Testis (tissue), 2 donors: ENCODE measurements at regions not wholly inside any gene's neighbourhood (a gene's known extent, or its start where the extent isn't known, plus 50 kb on each side); places are given as distances from the start of the nearest gene placed in this dataset.

Experiments
- DNase-seq: peaks from one replicate; pipeline ENCODE4 v3.0.0-alpha.2; 2019
- H3K27ac ChIP-seq, 2 donors: fragments of 200-600 bp; sonication (generic); one replicate each; pipeline ENCODE4 v1.5.1; 2019
- H3K27me3 ChIP-seq: fragments of 200-600 bp; sonication (generic); one replicate; pipeline ENCODE4 v1.5.1; 2019
- H3K36me3 ChIP-seq: fragments of 200-600 bp; sonication (generic); one replicate; pipeline ENCODE4 v1.5.1; 2017; ENCODE audit warnings: low read depth; ENCODE audit errors: missing control alignments
- H3K4me1 ChIP-seq: fragments of 200-600 bp; sonication (generic); one replicate; pipeline ENCODE4 v1.5.1; 2019
- H3K4me3 ChIP-seq, 2 donors: fragments of 200-600 bp; sonication (generic); one replicate each; pipeline ENCODE4 v1.5.1; 2017 to 2019
- H3K9me3 ChIP-seq: fragments of 200-600 bp; sonication (generic); one replicate; pipeline ENCODE4 v1.5.1; 2017
- POLR2A ChIP-seq: fragments of 450-650 bp; IDR thresholded peaks from one replicate; pipeline ENCODE4 v1.6.1; 2017; ENCODE audit warnings: antibody characterized with exemption, mild to moderate bottlenecking, moderate library complexity
- WGBS, 2 donors: methylation state at CpG; one replicate each; pipeline ENCODE4 v1.1.5; 2018; 5-methylcytosine and 5-hydroxymethylcytosine counted together
- intact Hi-C: fragments of 100-400 bp; cut with DNase I; formaldehyde crosslinking; loops from one replicate; pipeline ENCODE4 v1.15.1; 2023; ENCODE audit warnings: low total_unique reads
- TF ChIP-seq, protein P1 (sequence below), 3 experiments: fragments of 450-650 bp in 2 of 3; fragments of 200-600 bp in 1 of 3; sonication (generic) in 1 of 3; IDR thresholded peaks; one replicate each; pipeline ENCODE4 v1.5.1; 2016 to 2019; ENCODE audit warnings: antibody characterized with exemption in 3 of 3, mild to moderate bottlenecking in 2 of 3, moderate library complexity in 1 of 3

- Histone ChIP-seq H3K9me3 (no peaks in the 10 kb centered on the region), H3K4me3 (no peak overlapping the region), H3K36me3 (no peaks in the 10 kb centered on the region), H3K27ac (no peak overlapping the region), H3K27me3 (no peaks in the 10 kb centered on the region), H3K4me1 (peaks cover 9% of the 10 kb centered on the region)
- 42 to 50% methylated on average over 1 of the region's 1 CpG for WGBS, 2 donors
- DNase-seq, result no peak
- intact Hi-C loops, result no loop called here
- TF ChIP-seq, protein P1, sequence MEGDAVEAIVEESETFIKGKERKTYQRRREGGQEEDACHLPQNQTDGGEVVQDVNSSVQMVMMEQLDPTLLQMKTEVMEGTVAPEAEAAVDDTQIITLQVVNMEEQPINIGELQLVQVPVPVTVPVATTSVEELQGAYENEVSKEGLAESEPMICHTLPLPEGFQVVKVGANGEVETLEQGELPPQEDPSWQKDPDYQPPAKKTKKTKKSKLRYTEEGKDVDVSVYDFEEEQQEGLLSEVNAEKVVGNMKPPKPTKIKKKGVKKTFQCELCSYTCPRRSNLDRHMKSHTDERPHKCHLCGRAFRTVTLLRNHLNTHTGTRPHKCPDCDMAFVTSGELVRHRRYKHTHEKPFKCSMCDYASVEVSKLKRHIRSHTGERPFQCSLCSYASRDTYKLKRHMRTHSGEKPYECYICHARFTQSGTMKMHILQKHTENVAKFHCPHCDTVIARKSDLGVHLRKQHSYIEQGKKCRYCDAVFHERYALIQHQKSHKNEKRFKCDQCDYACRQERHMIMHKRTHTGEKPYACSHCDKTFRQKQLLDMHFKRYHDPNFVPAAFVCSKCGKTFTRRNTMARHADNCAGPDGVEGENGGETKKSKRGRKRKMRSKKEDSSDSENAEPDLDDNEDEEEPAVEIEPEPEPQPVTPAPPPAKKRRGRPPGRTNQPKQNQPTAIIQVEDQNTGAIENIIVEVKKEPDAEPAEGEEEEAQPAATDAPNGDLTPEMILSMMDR (IDR thresholded peaks at IDR 0.05), result no peak
- no peak for TF ChIP-seq POLR2A
Observed at GRCh38 chr18:6613581-6613980, 115.9 kb upstream of the ARHGAP28 start.

DNA sequence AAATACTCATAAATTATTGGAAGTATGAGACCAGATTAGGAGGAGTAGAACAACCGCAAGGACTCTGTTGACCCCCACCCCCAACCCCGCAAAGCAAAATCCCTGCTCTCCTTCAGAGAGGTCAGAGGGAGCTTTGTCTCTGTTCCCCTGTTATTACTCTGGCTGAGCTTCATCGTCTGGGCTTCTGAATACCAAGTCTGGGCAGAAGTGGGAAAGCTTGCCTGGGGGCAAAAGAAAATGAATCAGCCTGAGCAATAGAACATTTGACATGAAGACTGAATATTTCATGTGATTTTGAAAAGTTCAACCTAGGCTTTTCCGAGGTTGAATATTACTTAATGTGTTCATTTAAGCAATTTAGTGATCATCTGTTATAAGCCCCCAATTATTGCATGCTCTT is 114.6 kb upstream of the ARHGAP28 start:
- WGBS, 2 donors, result 95% methylated on average over 4 of the region's 4 CpGs
- Histone ChIP-seq H3K36me3 (no peaks in the 10 kb centered on the region), H3K9me3 (no peaks in the 10 kb centered on the region), H3K4me3 (no peak overlapping the region), H3K27me3 (no peaks in the 10 kb centered on the region), H3K4me1 (peaks cover 9% of the 10 kb centered on the region), H3K27ac (no peak overlapping the region)
- intact Hi-C loops, result no loop called here
- no peak for DNase-seq
- TF ChIP-seq, protein P1 (IDR thresholded peaks at IDR 0.05), result no peak
- no peak for TF ChIP-seq POLR2A

DNA sequence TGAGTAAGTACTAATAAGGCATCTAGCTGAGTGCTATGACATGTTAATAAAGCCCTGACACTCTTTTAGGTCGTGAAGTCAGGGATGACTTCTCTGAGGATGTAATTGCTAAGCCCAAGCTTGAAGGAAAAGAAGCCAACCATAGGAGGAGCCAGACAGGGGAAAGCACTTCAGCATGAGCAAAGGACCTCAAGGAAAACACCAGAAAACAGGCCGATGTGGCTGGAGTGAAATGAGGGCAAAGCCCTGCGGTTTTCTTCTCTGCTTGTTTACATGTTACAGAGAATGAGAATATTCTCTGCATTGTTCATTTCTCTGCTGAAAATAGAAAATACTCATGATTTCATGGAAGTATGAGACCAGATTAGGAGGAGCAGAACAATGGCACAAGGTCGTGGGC is 112.5 kb upstream of the ARHGAP28 start:
- intact Hi-C loops, result no loop called here
- peak overlapping the region; percentile 34 to 60 for H3K27ac ChIP-seq
- 40 to 49% methylated on average over 4 of the region's 4 CpGs for WGBS, 2 donors
- peaks cover 9% of the 10 kb centered on the region for H3K4me1 ChIP-seq
- H3K4me3 ChIP-seq, result no peak overlapping the region
- no peaks in the 10 kb centered on the region for H3K9me3 ChIP-seq
- no peaks in the 10 kb centered on the region for H3K36me3 ChIP-seq
- no peak for DNase-seq
- H3K27me3 ChIP-seq, result no peaks in the 10 kb centered on the region
- TF ChIP-seq POLR2A, result no peak
- TF ChIP-seq, protein P1 (IDR thresholded peaks at IDR 0.05), result no peak

GRCh38 chr18:6621437-6621836 is 108.1 kb upstream of the ARHGAP28 start:
- WGBS, 2 donors, result 79 to 83% methylated on average over 4 of the region's 4 CpGs
- peaks cover 9% of the 10 kb centered on the region for H3K4me1 ChIP-seq
- no peak overlapping the region for H3K27ac ChIP-seq
- no peak for DNase-seq
- H3K27me3 ChIP-seq, result no peaks in the 10 kb centered on the region
- no peak for TF ChIP-seq POLR2A
- TF ChIP-seq, protein P1 (IDR thresholded peaks at IDR 0.05), result no peak
- H3K9me3 ChIP-seq, result no peaks in the 10 kb centered on the region
- H3K4me3 ChIP-seq, result no peak overlapping the region
- H3K36me3 ChIP-seq, result no peaks in the 10 kb centered on the region
- intact Hi-C loops, result no loop called here

DNA sequence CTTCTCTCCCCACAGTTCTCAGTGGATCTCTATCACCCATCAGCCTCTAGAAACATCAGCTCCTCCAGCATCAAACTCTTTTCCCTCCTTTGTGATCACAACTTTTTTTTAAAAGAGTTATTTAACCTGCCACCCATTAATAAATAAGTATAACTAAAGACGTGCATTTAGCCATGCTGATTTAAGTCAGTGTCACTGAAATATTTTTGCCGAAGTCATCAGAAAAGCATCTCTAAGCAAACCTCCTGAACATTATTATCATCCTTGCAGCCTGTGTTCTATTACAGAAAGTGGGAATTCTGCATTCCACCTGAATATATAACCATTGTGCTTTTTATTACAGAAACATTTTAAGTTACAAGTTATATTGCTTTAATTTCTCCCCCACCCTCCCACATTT is 106.2 kb upstream of the ARHGAP28 start:
- H3K36me3 ChIP-seq, result no peaks in the 10 kb centered on the region
- H3K9me3 ChIP-seq, result no peaks in the 10 kb centered on the region
- TF ChIP-seq POLR2A, result no peak
- TF ChIP-seq, protein P1 (IDR thresholded peaks at IDR 0.05), result no peak
- peak overlapping the region in 1 of 2 donors; percentile 42 for H3K27ac ChIP-seq
- H3K4me1 ChIP-seq, result peaks cover 8% of the 10 kb centered on the region
- WGBS, 2 donors, result 37 to 44% methylated on average over 2 of the region's 2 CpGs
- H3K4me3 ChIP-seq, result no peak overlapping the region
- no peaks in the 10 kb centered on the region for H3K27me3 ChIP-seq
- no peak for DNase-seq
- intact Hi-C loops, result no loop called here
